Stimulated activated CD4-positive, alpha-beta T cell treated with anti-CD3 and anti-CD28 coated beads, Interleukin-2, amount 100 ng/mL, for 24 hours (primary cell): ENCODE measurements at regions not wholly inside any gene's neighbourhood (a gene's known extent, or its start where the extent isn't known, plus 50 kb on each side); places are given as distances from the start of the nearest gene placed in this dataset.
"Not testable (repeated sequence)": the region's sequence is repeated elsewhere in the genome, so short reads cannot be mapped to it uniquely, and the experiment has no call there.

ENCODE experiments used
- DNase-seq, 2 donors: peaks; one replicate each; pipeline ENCODE4 v3.0.0-alpha.2; 2020

- no peak for DNase-seq
Observed at GRCh38 chr9:1115370-1115769, 65.2 kb downstream of the DMRT2 start.

- DNase-seq = no peak
Observed at GRCh38 chr9:1117439-1117838, 67.3 kb downstream of the DMRT2 start.

DNA sequence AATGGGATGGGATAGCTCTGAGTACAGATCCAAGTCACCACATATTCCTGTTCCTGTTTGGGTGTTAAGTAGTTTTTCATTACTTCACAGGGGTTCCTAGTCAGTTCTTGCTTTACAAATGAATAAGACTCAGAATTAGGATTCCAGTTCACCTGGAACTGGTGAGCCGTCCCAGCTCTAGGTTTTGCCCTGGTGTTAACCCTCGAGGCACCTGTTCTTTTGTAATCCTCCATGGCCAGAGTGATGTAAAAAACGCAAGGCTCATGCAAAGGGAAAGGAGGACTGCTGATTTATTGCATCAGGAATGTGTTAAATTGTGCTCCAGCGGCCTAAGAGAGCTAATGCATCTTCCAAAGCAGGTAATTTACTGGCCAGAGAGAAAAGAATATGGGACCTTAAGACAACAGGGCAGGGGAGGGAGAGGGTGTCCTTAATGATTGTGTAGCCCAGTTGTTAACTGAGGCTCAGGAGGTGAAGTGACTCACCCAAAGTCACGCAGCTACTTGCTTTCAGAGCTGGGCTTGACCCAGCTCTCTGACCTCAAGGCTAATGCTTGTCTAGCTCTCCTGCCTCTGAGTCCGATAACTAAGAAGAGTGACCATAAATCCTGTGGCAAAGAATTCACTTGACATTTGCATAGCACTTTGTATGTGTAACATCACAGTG, 70.5 kb downstream of the DMRT2 start:
- no peak for DNase-seq

- DNase-seq = no peak
Observed at GRCh38 chr9:1125741-1126140, 75.6 kb downstream of the DMRT2 start.

- DNase-seq = no peak
Observed at GRCh38 chr9:1128046-1128445, 77.9 kb downstream of the DMRT2 start.

GRCh38 chr9:1129382-1129781, 79.2 kb downstream of the DMRT2 start:
- DNase-seq = no peak

DNA sequence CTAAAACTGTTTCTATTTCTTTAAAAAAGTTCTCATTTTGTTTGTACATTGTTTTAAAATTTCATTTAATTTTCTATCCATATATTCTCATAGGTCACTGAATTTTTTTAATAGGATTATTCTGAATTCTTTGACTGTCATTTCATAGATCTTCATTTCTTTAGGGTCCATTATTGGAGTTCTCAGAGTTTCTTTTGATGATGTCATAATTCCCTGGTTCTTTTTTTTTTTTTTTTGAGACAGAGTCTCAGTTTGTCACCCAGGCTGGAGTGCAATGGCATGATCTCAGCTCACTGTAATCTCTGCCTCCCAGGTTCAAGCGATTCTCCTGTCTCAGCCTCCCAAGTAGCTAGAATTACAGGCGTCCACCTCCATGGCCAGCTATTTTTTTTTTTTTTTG, 89.9 kb downstream of the DMRT2 start:
- no peak for DNase-seq

DNA sequence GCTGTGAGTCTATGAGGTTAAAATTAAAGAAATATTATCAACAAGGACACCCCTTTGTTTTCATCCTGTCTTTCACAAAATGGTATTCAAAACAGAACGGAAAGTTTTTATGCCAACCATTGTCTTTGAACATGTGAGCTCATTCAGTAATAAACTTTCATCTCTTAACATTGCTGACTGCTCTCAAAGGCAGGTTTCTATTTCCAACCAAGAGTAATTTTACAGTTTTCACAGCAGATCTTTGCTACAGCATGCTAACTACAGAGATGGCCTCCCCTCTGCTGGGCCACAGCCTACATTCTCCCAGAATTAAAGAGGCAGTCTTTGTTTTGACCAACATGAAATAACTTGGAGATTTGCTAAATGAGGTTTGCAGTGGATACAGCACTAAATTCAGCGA, 101.5 kb downstream of the DMRT2 start:
- DNase-seq = no peak

- DNase-seq = no peak
Observed at GRCh38 chr9:1152171-1152570, 102.0 kb downstream of the DMRT2 start.

- no peak for DNase-seq
Observed at GRCh38 chr9:1154739-1155138, 104.6 kb downstream of the DMRT2 start.

DNA sequence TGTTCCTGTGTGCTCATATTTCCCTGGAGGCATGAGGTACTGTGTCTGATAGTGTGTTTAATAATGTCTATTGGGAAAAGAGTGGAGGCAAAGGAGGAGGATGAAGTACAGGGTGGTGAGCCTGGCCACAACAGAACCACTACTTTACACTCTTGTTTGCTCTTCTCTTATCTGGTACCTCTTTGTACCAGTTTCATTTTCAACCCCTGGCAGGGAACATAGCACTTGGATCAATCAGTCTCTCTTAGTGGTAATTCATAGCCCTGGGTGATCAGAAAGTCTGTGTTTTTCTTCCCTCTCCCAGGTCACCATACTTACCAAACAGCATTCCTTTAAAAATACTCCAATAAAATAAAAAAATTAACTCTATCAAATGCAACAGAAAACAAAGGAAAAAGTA, 105.4 kb downstream of the DMRT2 start:
- DNase-seq = no peak

GRCh38 chr9:1156794-1157550, 106.8 kb downstream of the DMRT2 start:
- no peak for DNase-seq

- no peak for DNase-seq
Observed at GRCh38 chr9:1157836-1158235, 107.7 kb downstream of the DMRT2 start.

DNA sequence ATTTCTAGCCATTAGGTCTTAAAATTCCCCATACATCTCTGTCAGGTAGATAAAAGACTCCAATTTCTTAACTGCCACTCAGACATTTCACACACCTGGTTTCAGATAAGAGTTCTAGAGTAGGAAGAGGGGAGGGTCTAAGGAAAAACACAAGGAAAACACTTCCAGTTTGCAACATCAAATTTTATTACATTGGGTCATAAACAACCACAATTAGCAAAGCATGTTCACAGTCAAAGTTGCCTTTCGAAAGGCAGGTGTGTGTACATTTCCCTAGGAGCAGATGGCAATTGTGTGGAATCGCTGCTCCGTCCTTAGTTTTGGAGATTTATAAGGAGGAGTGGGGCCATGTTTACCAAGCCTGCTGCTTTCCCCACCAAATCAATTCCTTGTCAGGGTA, 120.8 kb downstream of the DMRT2 start:
- DNase-seq = no peak

DNA sequence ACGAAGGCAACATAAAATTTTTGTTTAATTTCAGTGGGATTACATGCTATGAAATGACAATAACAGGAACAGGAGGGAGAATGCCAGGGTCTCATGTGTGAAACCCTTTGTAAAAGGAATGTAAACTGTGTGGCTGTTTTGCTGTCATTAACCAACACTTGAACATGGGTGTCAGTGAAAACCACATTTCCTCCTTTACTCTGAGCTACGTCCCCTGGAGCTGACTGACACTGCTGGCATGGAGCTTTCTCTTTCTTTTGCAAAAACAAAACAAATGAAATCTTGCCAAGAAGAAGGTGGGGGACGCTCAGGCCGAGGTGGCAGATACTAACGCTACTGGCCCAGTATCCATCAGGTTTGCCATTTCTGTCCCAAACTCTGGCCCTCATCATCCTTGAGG, 121.4 kb downstream of the DMRT2 start:
- no peak for DNase-seq

GRCh38 chr9:1173211-1173610, 123.1 kb downstream of the DMRT2 start:
- DNase-seq = no peak

GRCh38 chr9:1173993-1174392, 123.8 kb downstream of the DMRT2 start:
- DNase-seq = no peak

DNA sequence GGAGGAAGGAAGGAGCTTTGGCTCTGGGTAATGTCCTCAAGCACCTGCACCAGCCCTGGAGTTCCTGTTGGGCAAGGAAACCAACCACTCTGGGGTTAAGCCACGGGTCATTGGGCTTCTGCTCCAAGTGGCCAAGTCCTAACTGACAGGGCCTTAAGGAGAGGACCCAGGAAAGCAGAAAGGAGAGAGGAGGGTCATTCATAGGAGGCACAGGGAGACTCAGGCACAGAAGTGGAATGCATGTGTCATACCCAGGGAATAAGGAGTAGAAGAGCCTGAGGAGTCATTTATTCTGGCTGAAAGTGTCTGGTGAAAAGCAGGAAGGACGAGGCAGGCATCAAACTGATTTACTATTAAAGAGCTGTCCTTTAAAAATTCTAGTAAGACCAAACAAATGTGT, 129.2 kb downstream of the DMRT2 start:
- DNase-seq = no peak

DNA sequence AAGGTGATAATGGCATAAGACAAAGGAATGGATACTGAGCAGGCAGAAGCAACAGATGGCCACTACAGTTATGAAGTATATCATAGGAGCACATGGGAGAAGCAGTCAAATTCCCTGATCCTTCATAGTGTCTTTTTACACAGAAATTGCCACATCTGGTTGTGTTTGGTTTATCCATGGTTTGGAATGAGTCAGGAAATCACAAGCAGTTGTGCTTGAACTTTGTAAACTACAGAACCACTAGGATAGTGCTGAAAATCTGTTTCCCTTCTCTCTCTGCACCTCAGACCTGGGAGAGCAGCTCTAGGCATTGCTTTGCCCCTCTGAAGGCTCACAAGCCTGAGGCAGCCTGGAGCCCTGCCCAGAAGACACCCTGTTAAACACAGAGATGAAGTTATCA, 134.0 kb downstream of the DMRT2 start:
- no peak for DNase-seq

DNA sequence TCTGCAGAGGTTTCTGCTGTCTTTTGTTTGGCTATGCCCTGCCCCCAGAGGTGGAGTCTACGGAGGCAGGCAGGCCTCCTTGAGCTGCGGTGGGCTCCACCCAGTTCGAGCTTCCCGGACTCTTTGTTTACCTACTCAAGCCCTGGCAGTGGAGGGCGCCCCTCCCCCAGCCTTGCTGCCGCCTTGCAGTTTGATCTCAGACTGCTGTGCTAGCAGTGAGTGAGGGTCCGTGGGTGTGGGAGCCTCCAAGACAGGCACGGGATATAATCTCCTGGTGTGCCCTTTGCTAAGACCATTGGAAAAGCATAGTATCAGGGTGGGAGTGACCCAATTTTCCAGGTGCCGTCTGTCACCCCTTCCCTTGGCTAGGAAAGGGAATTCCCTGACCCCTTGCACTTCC, 137.0 kb downstream of the DMRT2 start:
- DNase-seq = not testable (repeated sequence)

DNA sequence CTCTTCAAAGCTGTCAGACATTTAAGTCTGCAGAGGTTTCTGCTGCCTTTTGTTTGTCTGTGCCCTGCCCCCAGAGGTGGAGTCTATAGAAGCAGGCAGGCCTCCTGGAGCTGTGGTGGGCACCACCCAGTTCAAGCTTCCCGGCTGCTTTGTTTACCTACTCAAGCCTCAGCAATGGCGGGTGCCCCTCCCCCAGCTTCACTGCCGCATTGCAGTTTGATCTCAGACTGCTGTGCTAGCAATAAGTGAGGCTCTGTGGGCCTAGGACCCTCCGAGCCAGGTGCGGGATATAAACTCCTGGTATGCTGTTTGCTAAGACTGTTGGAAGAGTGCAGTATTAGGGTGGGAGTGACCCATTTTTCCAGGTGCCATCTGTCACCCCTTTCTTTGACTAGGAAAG, 145.5 kb downstream of the DMRT2 start:
- DNase-seq = not testable (repeated sequence)

GRCh38 chr9:1198085-1198484, 147.9 kb downstream of the DMRT2 start:
- no peak for DNase-seq

GRCh38 chr9:1200847-1201251, 150.7 kb downstream of the DMRT2 start:
- DNase-seq = no peak

- no peak for DNase-seq
Observed at GRCh38 chr9:1201262-1201661, 151.1 kb downstream of the DMRT2 start.

DNA sequence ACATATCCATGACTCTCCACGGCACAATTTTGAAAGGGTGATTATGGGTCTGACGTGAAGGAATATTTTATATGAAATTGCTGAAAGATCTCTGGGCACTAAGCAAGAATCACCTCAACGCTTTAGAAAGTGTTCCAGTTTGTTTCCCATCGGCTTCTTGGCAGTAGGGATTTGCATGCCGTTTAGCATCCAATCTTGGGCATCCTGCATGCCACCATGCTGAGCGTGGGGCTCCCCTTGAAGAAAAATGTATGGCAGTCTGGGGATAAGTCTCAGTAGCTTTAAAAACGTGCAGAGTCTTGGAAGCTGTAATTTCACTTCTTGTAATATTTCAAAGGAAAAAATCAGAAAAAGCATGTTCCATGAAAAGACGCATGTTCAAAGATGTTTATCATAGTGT, 151.7 kb downstream of the DMRT2 start:
- no peak for DNase-seq
